ENCODE measurements at regions not wholly inside any gene's neighbourhood (a gene's known extent, or its start where the extent isn't known, plus 50 kb on each side); places are given as distances from the start of the nearest gene placed in this dataset.

GRCh38 chr16:65272699-65273414 is 151.0 kb upstream of the CDH11 start:
- TF ChIP-seq, protein P1, sequence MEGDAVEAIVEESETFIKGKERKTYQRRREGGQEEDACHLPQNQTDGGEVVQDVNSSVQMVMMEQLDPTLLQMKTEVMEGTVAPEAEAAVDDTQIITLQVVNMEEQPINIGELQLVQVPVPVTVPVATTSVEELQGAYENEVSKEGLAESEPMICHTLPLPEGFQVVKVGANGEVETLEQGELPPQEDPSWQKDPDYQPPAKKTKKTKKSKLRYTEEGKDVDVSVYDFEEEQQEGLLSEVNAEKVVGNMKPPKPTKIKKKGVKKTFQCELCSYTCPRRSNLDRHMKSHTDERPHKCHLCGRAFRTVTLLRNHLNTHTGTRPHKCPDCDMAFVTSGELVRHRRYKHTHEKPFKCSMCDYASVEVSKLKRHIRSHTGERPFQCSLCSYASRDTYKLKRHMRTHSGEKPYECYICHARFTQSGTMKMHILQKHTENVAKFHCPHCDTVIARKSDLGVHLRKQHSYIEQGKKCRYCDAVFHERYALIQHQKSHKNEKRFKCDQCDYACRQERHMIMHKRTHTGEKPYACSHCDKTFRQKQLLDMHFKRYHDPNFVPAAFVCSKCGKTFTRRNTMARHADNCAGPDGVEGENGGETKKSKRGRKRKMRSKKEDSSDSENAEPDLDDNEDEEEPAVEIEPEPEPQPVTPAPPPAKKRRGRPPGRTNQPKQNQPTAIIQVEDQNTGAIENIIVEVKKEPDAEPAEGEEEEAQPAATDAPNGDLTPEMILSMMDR (conservative IDR thresholded peaks at IDR 0.05; ENCODE audit: low read length), result no peak
- no peak for TF ChIP-seq EZH2phosphoT487 (IDR thresholded peaks at IDR 0.05; ENCODE audit: borderline replicate concordance, low read depth, low read length)
